CD4-positive, alpha-beta T cell treated with Interleukin-21 for 1 hour (primary cell): ENCODE measurements at regions not wholly inside any gene's neighbourhood (a gene's known extent, or its start where the extent isn't known, plus 50 kb on each side); places are given as distances from the start of the nearest gene placed in this dataset.
"Not testable (repeated sequence)": the region's sequence is repeated elsewhere in the genome, so short reads cannot be mapped to it uniquely, and the experiment has no call there.

ENCODE experiments used
- DNase-seq: peaks from one replicate; pipeline ENCODE4 v3.0.0-alpha.2; 2020

DNA sequence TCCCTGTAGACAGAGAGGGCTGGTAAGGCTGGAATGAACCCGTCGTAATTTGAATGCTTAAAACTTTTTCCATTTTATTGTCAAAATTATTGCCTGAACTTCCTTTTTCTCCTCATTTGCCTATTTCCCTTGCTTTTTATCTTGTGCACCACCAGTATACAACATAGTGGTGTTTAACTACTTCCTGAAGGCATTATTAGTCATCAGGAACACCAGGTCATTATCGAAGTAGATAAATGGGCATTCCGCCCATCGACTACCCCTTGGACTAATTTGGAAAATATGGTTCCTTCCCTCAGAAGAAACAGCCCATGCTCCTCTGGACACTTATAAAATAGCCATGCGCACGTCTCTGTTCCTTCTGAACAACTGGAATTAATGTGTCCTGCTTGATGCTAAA is 232.1 kb downstream of the TM9SF2 start:
- no peak for DNase-seq

DNA sequence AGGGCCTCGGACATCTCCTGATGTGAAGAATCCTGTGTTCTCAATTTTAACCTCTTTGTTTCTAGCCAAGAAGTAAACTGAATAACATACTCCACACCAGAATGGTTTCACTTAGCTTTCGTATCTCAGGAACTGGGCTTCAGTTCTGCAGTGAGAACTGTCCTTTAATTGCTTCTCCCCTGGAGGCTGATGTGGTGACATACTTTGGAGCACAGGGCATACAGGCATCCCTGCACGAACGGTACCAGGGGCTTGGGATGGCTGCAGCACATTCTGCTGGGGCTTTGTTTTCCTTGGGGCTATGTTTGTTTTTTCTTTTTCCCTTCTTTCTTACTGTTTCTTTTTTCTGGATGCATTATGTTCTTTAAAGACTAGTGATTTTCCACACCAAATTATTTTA is 230.5 kb downstream of the TM9SF2 start:
- DNase-seq = no peak

DNA sequence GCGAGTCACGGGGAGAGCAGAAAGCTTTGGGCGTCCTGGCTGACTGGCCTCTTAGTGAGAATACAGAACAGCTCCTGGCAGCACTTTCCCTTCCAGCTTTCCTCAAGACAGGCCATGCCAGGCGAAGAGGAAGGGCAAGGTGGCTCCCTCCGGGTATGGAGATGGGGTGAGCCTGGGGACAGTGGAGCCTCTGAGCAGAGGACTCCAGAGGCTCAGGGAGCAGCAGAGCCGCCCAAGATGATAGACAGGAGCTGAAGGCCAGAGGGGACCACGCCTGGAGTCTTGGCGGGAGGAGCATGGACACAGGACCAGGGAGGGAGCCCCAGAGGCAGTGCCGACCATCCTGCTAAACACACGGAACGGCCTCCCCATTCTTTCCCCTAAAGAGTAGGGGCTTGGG is 229.1 kb downstream of the TM9SF2 start:
- no peak for DNase-seq

GRCh38 chr13:99729745-99730144 is 228.5 kb downstream of the TM9SF2 start:
- no peak for DNase-seq

GRCh38 chr13:99727651-99728050 is 226.4 kb downstream of the TM9SF2 start:
- not testable (repeated sequence) for DNase-seq

GRCh38 chr13:99726282-99726894 is 225.1 kb downstream of the TM9SF2 start:
- no peak for DNase-seq

DNA sequence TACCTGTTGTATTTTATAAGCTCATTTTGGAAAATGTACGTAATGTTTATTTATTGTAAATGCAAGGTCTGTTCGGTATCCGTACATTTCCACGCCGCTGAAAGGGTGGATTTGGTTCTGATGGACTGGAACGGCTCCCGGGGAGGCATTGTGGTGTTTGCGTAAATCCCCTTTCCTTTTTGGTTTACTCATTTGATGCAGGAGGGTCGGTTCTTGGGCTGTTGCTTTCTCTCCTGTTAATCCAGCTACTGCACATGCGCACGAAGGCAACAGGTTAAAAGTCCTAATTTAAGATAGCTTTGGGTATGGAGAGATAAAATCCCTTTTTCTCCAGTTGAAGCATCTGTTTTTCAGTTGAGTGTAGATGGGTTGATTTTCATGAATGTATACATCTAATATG is 224.4 kb downstream of the TM9SF2 start:
- no peak for DNase-seq

DNA sequence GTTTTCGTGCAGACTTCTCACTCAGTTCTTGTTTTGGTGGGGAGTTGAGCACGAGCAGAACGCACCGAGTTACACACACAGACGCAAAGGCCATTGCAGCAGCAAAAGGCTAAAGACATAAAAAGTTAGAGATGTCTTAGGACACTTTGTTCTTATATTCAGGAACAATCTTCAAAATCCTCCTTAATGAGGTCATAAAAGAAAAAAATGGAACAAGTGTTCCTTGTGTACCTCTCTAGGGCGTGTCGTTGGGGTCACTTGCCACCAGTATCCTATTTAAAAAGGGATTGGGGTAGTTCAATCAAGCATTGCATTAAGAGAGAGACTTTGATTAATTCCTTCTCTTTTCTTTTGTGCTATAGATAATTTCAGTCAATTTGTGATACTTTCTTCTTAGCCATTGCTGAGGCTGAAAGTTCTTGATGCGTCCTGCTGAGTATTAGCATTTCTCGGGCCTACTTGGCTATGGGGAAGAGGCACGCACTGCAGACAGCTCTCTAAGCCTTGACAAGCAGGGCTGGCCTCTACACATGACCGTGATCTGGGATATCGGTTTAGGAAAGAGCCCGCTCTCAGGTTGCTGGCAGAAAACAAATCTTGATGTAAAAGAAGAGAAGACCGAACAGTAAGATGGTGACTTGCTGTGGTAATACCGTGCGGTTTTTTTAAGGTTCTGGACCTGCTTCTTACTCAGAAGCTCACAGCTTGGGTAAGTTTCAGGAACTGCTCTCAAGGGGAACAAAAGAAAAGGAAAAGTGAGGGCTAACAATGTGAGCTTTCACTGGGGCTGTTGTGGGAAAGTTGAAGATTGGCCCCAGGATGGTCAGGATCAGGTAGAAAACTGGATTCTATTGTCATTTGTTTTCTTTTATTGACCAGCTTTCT is 223.6 kb downstream of the TM9SF2 start:
- no peak for DNase-seq

GRCh38 chr13:99723878-99724277 is 222.6 kb downstream of the TM9SF2 start:
- DNase-seq = no peak

GRCh38 chr13:99722931-99723330 is 221.7 kb downstream of the TM9SF2 start:
- no peak for DNase-seq

GRCh38 chr13:99722338-99722818 is 221.1 kb downstream of the TM9SF2 start:
- DNase-seq = no peak

- no peak for DNase-seq
Measured at GRCh38 chr13:99721606-99722337, 220.5 kb downstream of the TM9SF2 start.

- DNase-seq = no peak
Measured at GRCh38 chr13:99717959-99718674, 216.8 kb downstream of the TM9SF2 start.

DNA sequence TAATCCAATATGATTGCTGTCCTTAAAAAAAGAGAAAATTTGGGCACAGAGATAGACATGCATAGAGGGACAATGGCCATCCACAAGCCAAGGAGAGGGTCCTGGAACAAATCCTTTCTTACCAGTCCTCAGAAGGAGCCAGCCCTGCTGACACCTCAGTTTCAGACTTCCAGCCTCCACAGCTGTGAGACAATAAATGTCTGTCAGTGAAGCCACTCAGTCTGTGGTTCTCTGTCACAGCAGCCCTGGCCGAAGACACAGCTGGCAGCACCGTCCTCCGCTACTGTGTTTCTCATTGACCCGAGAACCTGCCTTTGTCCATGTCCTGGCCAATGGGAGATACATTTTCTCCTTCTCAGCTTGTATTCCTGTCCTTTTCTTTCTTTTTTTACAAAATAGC is 207.9 kb downstream of the TM9SF2 start:
- no peak for DNase-seq

GRCh38 chr13:99704390-99704789 is 203.1 kb downstream of the TM9SF2 start:
- no peak for DNase-seq

- no peak for DNase-seq
Measured at GRCh38 chr13:99703908-99704307, 202.6 kb downstream of the TM9SF2 start.

DNA sequence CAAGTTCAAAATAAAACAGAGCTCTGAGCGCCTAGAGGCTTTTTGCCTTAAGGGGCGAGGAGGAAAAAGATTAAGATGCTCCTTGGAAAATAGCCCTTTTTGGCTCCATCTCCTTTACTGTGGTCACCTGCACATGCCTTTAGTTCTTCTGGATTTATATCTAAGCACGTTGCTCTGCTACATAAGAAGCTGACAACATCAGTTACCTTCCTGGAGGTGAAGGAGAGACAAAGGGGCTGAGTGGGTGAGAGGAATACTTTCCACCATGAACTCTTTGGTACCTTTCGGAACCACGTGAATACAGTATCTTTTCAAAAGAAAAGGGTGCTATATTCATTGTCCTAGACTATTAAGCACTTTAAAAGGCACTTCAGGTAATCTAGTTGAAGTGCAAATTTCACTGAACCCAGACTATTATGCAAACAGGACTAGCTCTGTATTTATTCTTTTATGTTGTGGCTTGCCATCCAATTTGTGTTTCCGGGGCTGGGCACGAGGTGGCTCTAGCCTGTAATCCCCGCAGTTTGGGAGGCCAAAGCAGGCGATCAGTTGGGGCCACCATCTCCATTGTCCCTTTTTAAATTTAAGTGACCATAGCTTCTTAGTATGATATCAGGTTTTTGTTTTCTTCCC is 201.5 kb downstream of the TM9SF2 start:
- no peak for DNase-seq

GRCh38 chr13:99700468-99700867 is 199.2 kb downstream of the TM9SF2 start:
- no peak for DNase-seq

- DNase-seq = no peak
Measured at GRCh38 chr13:99698816-99699099, 197.5 kb downstream of the TM9SF2 start.

GRCh38 chr13:99698010-99698815 is 196.9 kb downstream of the TM9SF2 start:
- no peak for DNase-seq

GRCh38 chr13:99695857-99696256 is 194.6 kb downstream of the TM9SF2 start:
- no peak for DNase-seq
